C4-2B (cell line): ENCODE measurements at regions not wholly inside any gene's neighbourhood (a gene's known extent, or its start where the extent isn't known, plus 50 kb on each side); places are given as distances from the start of the nearest gene placed in this dataset.

Source experiments
- CTCF ChIP-seq: fragments of 450-650 bp; conservative IDR thresholded peaks from 2 replicates; pipeline ENCODE4 v1.5.1; 2017; ENCODE audit warnings: mild to moderate bottlenecking
- ZFX ChIP-seq: fragments of 450-650 bp; IDR thresholded peaks from 2 replicates; pipeline ENCODE4 v1.6.1; 2017

GRCh38 chr6:92767101-92767500 lies 652.3 kb downstream of the EPHA7 start:
- no peak for TF ChIP-seq CTCF
- TF ChIP-seq ZFX: no peak
